Right atrium auricular region (tissue), 2 donors: ENCODE measurements at regions not wholly inside any gene's neighbourhood (a gene's known extent, or its start where the extent isn't known, plus 50 kb on each side); places are given as distances from the start of the nearest gene placed in this dataset.

Experiments used
- DNase-seq: peaks from one replicate; pipeline ENCODE4 v3.0.0-alpha.2; 2019; ENCODE audit warnings: low spot score
- H3K27ac ChIP-seq, 2 donors: fragments of 200-600 bp; sonication (generic); 1 replicate in 1 of 2; 2 replicates in 1 of 2; pipeline ENCODE4 v1.5.1; 2016 to 2019
- H3K27me3 ChIP-seq, 2 donors: fragments of 200-600 bp; sonication (generic); one replicate each; pipeline versions ENCODE4 v1.5.1 to v1.6.0; 2017 to 2019
- H3K36me3 ChIP-seq: fragments of 200-600 bp; sonication (generic); one replicate; pipeline ENCODE4 v1.5.1; 2016
- H3K4me1 ChIP-seq, 2 donors: fragments of 200-600 bp; sonication (generic); one replicate each; pipeline versions ENCODE4 v1.5.1 to v1.6.0; 2017 to 2019
- H3K4me3 ChIP-seq, 2 donors: fragments of 200-600 bp; sonication (generic); 1 replicate in 1 of 2; 2 replicates in 1 of 2; pipeline ENCODE4 v1.5.1; 2017 to 2019; ENCODE audit warnings: mild to moderate bottlenecking in 1 of 2, moderate library complexity in 1 of 2
- H3K9me3 ChIP-seq, 2 donors: fragments of 200-600 bp; sonication (generic); one replicate each; pipeline ENCODE4 v1.5.1; 2019
- CTCF ChIP-seq, 2 donors: fragments of 200-600 bp; sonication (generic); IDR thresholded peaks; one replicate each; pipeline ENCODE4 v1.5.1; 2019; ENCODE audit warnings: antibody characterized with exemption in 2 of 2

- Histone ChIP-seq H3K4me1 (no peaks in the 10 kb centered on the region), H3K36me3 (no peaks in the 10 kb centered on the region), H3K9me3 (peaks cover 0 to 2% of the 10 kb centered on the region in 2 donors), H3K27ac (no peak overlapping the region), H3K4me3 (no peak overlapping the region), H3K27me3 (no peaks in the 10 kb centered on the region)
- no peak for TF ChIP-seq CTCF (IDR thresholded peaks at IDR 0.05)
- no peak for DNase-seq
Measured at GRCh38 chr2:180075870-180076269, 68.8 kb upstream of the CWC22 start.

- H3K9me3 ChIP-seq = peaks cover 0 to 6% of the 10 kb centered on the region in 2 donors
- H3K4me3 ChIP-seq = no peak overlapping the region
- TF ChIP-seq CTCF (IDR thresholded peaks at IDR 0.05) = no peak
- DNase-seq = no peak
- no peaks in the 10 kb centered on the region for H3K4me1 ChIP-seq
- no peak overlapping the region for H3K27ac ChIP-seq
- H3K27me3 ChIP-seq = no peaks in the 10 kb centered on the region
- no peaks in the 10 kb centered on the region for H3K36me3 ChIP-seq
Measured at GRCh38 chr2:180071797-180072196, 64.7 kb upstream of the CWC22 start.

- Histone ChIP-seq H3K4me1 (no peaks in the 10 kb centered on the region), H3K9me3 (no peaks in the 10 kb centered on the region), H3K36me3 (no peaks in the 10 kb centered on the region), H3K27ac (no peak overlapping the region), H3K4me3 (no peak overlapping the region), H3K27me3 (no peaks in the 10 kb centered on the region)
- DNase-seq = no peak
- TF ChIP-seq CTCF (IDR thresholded peaks at IDR 0.05) = no peak
Measured at GRCh38 chr2:180063494-180064092, 56.5 kb upstream of the CWC22 start.

DNA sequence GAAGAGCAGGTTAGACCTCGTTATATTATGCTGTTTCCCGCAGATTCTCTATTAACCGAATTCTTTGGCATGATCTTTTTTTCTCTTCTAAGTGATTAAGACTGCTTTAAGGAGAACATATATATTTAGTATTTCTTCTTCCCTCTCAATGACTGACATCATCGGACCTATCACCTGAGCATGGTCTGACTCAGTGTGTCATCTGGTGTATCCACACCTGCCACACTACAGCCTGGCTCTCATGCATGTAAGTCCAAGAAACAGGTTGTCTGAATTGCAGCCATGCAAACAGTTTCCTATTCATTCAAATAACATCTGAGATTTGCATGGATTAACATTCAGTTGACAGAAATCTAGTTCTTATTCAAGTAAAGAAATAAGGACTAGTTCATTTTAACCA is 55.1 kb upstream of the CWC22 start:
- Histone ChIP-seq H3K27ac (no peak overlapping the region), H3K9me3 (no peaks in the 10 kb centered on the region), H3K4me3 (no peak overlapping the region), H3K27me3 (no peaks in the 10 kb centered on the region), H3K4me1 (no peaks in the 10 kb centered on the region), H3K36me3 (no peaks in the 10 kb centered on the region)
- DNase-seq = no peak
- TF ChIP-seq CTCF (IDR thresholded peaks at IDR 0.05) = no peak

DNA sequence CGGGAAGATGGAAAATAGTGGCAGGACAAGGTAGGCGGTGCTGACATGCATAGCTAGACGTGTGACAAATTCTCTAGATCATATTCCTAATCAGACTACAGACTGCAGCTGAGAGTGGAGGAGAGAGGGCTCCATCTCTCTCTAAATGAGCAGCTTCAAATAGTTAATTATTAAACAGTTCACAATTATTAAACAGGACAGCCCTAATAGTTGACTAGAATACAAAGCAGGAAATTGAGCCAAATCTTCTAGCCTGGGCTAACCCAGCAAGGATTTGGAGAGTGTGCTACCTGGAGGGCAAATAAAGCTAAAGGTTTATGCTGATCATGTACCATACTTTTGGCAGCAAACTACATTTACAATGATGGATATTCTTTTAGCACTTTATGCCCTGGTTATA is 54.4 kb upstream of the CWC22 start:
- no peak for TF ChIP-seq CTCF (IDR thresholded peaks at IDR 0.05)
- Histone ChIP-seq H3K4me1 (no peaks in the 10 kb centered on the region), H3K27ac (no peak overlapping the region), H3K4me3 (no peak overlapping the region), H3K9me3 (no peaks in the 10 kb centered on the region), H3K36me3 (no peaks in the 10 kb centered on the region), H3K27me3 (no peaks in the 10 kb centered on the region)
- no peak for DNase-seq

GRCh38 chr2:180061085-180061484 is 54.0 kb upstream of the CWC22 start:
- H3K9me3 ChIP-seq = no peaks in the 10 kb centered on the region
- no peaks in the 10 kb centered on the region for H3K27me3 ChIP-seq
- no peak for TF ChIP-seq CTCF (IDR thresholded peaks at IDR 0.05)
- no peak overlapping the region for H3K4me3 ChIP-seq
- no peaks in the 10 kb centered on the region for H3K4me1 ChIP-seq
- no peak overlapping the region for H3K27ac ChIP-seq
- no peaks in the 10 kb centered on the region for H3K36me3 ChIP-seq
- DNase-seq = no peak
